Adrenal gland (tissue), 9 donors: ENCODE measurements at regions not wholly inside any gene's neighbourhood (a gene's known extent, or its start where the extent isn't known, plus 50 kb on each side); places are given as distances from the start of the nearest gene placed in this dataset.
"Not testable (repeated sequence)": the region's sequence is repeated elsewhere in the genome, so short reads cannot be mapped to it uniquely, and the experiment has no call there.

Experiments
- DNase-seq, 7 donors: peaks; one replicate each; pipeline ENCODE4 v3.0.0-alpha.2; 2019 to 2020
- H3K27ac ChIP-seq, 5 donors: fragments of 200-600 bp; sonication (generic) in 4 of 5; 1 replicate in 3 of 5; 2 replicates in 2 of 5; pipeline versions ENCODE4 v1.5.1 to v1.8.0; 2016 to 2020; ENCODE audit warnings: mild to moderate bottlenecking in 1 of 5
- H3K27me3 ChIP-seq: fragments of 200-600 bp; 2 replicates; pipeline ENCODE4 v1.8.0; 2021
- H3K36me3 ChIP-seq, 2 donors: fragments of 200-600 bp; replicated peaks in 1 of 2; 1 replicate in 1 of 2; 2 replicates in 1 of 2; pipeline versions ENCODE4 v1.5.1 to v1.8.0; 2018 to 2022
- H3K4me1 ChIP-seq, 2 donors: fragments of 200-600 bp; replicated peaks in 1 of 2; 1 replicate in 1 of 2; 2 replicates in 1 of 2; pipeline versions ENCODE4 v1.5.1 to v1.8.0; 2018 to 2021
- H3K4me3 ChIP-seq, 4 donors: fragments of 200-600 bp; sonication (generic) in 3 of 4; one replicate each; pipeline ENCODE4 v1.5.1; 2016 to 2018
- H3K9me3 ChIP-seq, 3 donors: fragments of 200-600 bp; sonication (generic) in 1 of 3; replicated peaks in 1 of 3; 1 replicate in 2 of 3; 2 replicates in 1 of 3; pipeline versions ENCODE4 v1.5.1 to v1.8.0; 2016 to 2021
- CTCF ChIP-seq, 6 experiments: fragments of 450-650 bp in 4 of 6; fragments of 200-600 bp in 2 of 6; sonication (generic) in 1 of 6; IDR thresholded peaks; 1 replicate in 5 of 6; 2 replicates in 1 of 6; pipeline versions ENCODE4 v1.5.1 to v1.8.0; 2016 to 2021; ENCODE audit warnings: antibody characterized with exemption in 6 of 6, mild to moderate bottlenecking in 2 of 6, moderate library complexity in 1 of 6
- POLR2A ChIP-seq, 2 donors: fragments of 450-650 bp; IDR thresholded peaks; one replicate each; pipeline ENCODE4 v1.6.1; 2017; ENCODE audit warnings: antibody characterized with exemption in 2 of 2, mild to moderate bottlenecking in 2 of 2, moderate library complexity in 1 of 2
- WGBS, 4 donors: extraction: QIAGEN DNeasy Blood & Tissue Kit in 2 of 4; methylation state at CpG; one replicate each; pipeline versions ENCODE4 v1.1.5 to v1.1.7; 2013 to 2017; 5-methylcytosine and 5-hydroxymethylcytosine counted together
- intact Hi-C, 2 donors: fragments of 100-400 bp; cut with DNase I; formaldehyde crosslinking; loops; one replicate each; pipeline versions ENCODE4 v1.14.1 to v1.15.0; 2022 to 2023
- donor health status: healthy with polysubstance abuse.
- donor health status: Bipolar disorder and iron deficiency.
- donor health status: DM: yes; HTN: yes; CAD: no.
- donor health status: DM: no; HTN: no; CAD: no.
- donor health status: DM: no; HTN: no; CAD: no.

DNA sequence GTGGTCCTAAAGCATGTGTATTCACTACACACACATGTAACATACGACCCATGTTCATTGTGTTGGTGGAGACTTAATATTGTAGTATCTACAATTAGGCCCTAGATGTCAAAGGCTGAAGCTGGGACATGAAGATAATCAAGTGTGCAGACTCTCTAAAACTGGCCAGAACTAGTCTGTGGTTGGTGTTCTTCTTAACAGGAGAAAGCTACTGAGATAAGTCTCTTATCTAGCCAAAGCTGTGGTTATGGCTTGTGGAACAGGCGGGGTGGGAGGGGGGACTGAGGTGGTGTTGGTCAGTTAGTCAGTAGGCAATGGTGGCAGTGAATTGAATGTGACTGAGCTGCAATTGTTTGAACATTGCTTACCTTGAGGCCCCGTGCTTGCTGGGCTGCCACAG, 112.7 kb upstream of the SLC24A2 start:
- Histone ChIP-seq H3K4me1 (no peaks in the 10 kb centered on the region), H3K36me3 (no peaks in the 10 kb centered on the region), H3K27ac (no peak overlapping the region), H3K9me3 (no peaks in the 10 kb centered on the region), H3K4me3 (no peak overlapping the region), H3K27me3 (no peaks in the 10 kb centered on the region)
- no peak for DNase-seq
- no peak for TF ChIP-seq POLR2A (IDR thresholded peaks at IDR 0.05)
- no peak for TF ChIP-seq CTCF (IDR thresholded peaks at IDR 0.05)
- intact Hi-C loops: no loop called here
- 87 to 92% (median 88%) methylated on average over 3 of the region's 3 CpGs for WGBS, 4 donors

GRCh38 chr9:19896161-19896560, 107.3 kb upstream of the SLC24A2 start:
- Histone ChIP-seq H3K36me3 (no peaks in the 10 kb centered on the region), H3K9me3 (no peaks in the 10 kb centered on the region), H3K27me3 (no peaks in the 10 kb centered on the region), H3K27ac (no peak overlapping the region), H3K4me1 (no peaks in the 10 kb centered on the region), H3K4me3 (no peak overlapping the region)
- WGBS, 4 donors: 57 to 89% (median 82%) methylated on average over 1 of the region's 1 CpG
- TF ChIP-seq CTCF (IDR thresholded peaks at IDR 0.05): no peak
- no peak for TF ChIP-seq POLR2A (IDR thresholded peaks at IDR 0.05)
- intact Hi-C loops: no loop called here
- no peak for DNase-seq

DNA sequence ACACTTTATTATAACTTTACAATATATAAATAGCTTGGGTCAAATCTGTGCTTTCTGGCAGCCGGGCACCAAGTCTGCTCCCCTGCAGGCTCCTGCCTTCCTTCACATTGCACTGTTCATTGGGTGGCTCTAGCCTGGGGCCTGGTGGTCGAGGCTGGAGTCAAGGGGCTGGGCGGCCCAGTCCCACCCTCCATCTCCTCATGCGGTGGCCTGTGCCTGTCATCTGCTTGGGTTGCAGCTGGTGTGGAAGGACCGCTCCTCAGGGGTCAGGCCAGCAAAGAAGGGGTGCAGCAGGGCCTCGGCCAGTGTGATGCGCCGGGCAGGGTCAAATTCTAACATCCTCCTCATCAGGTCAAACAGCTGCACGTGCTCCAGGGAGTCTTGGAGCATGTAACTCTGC, 106.7 kb upstream of the SLC24A2 start:
- H3K27me3 ChIP-seq, H3K9me3 ChIP-seq, H3K4me1 ChIP-seq, H3K27ac ChIP-seq, intact Hi-C loops, H3K4me3 ChIP-seq, H3K36me3 ChIP-seq, DNase-seq: not testable (repeated sequence)
- WGBS, 4 donors: 83 to 94% (median 85%) methylated on average over 4 to 9 of the region's 9 CpGs

DNA sequence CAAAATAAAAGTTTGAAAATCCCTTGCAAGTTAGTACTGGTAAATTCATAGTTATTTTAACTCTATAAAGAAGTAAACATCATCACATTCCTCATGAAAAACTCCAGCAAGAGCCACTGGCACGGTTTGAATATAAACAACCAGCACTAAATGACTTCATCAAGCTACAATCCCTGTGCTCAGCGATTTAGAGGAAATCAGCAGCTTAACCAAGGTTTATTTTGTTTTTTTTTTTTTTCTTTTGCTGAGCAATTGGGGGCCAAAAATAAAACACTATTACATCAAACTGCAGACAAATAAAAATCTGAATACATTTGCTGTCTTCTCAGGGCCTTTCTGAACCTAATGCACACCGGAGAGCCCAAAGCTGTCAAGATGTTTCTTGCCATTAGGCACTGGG, 106.2 kb upstream of the SLC24A2 start:
- Histone ChIP-seq H3K27me3 (no peaks in the 10 kb centered on the region), H3K36me3 (no peaks in the 10 kb centered on the region), H3K4me1 (no peaks in the 10 kb centered on the region), H3K4me3 (no peak overlapping the region), H3K27ac (no peak overlapping the region), H3K9me3 (no peaks in the 10 kb centered on the region)
- WGBS, 4 donors: 42 to 53% (median 47%) methylated on average over 3 of the region's 3 CpGs
- intact Hi-C loops: no loop called here
- DNase-seq: no peak
- TF ChIP-seq POLR2A (IDR thresholded peaks at IDR 0.05) (no peak), CTCF (IDR thresholded peaks at IDR 0.05) (no peak)

GRCh38 chr9:19885608-19886007, 96.8 kb upstream of the SLC24A2 start:
- no peak overlapping the region for H3K27ac ChIP-seq
- no peaks in the 10 kb centered on the region for H3K27me3 ChIP-seq
- DNase-seq: no peak
- no peaks in the 10 kb centered on the region for H3K4me1 ChIP-seq
- H3K4me3 ChIP-seq: no peak overlapping the region
- no peak for TF ChIP-seq CTCF (IDR thresholded peaks at IDR 0.05)
- no peak for TF ChIP-seq POLR2A (IDR thresholded peaks at IDR 0.05)
- 85 to 94% (median 89%) methylated on average over 4 of the region's 4 CpGs for WGBS, 4 donors
- intact Hi-C loops: no loop called here
- H3K9me3 ChIP-seq: no peaks in the 10 kb centered on the region
- H3K36me3 ChIP-seq: no peaks in the 10 kb centered on the region
